Esophagus (tissue), 2 donors: ENCODE measurements at regions not wholly inside any gene's neighbourhood (a gene's known extent, or its start where the extent isn't known, plus 50 kb on each side); places are given as distances from the start of the nearest gene placed in this dataset.

Source experiments
- H3K27ac ChIP-seq, 2 donors: one replicate each; pipeline ENCODE4 v1.5.1; 2013; ENCODE audit warnings: low read depth in 2 of 2, mild to moderate bottlenecking in 2 of 2, inconsistent platforms in 1 of 2, low read length in 1 of 2, moderate library complexity in 1 of 2
- H3K27me3 ChIP-seq, 2 donors: one replicate each; pipeline ENCODE4 v1.6.1; 2013; ENCODE audit warnings: low read length in 2 of 2, control low read depth in 1 of 2, mild to moderate bottlenecking in 1 of 2; ENCODE audit not compliant: insufficient read depth in 2 of 2, control insufficient read depth in 1 of 2
- H3K36me3 ChIP-seq, 2 donors: one replicate each; pipeline ENCODE4 v1.6.1; 2013; ENCODE audit warnings: low read length in 1 of 2; ENCODE audit not compliant: control insufficient read depth in 2 of 2, insufficient read depth in 2 of 2
- H3K4me1 ChIP-seq, 2 donors: one replicate each; pipeline ENCODE4 v1.6.1; 2013; ENCODE audit warnings: low read length in 1 of 2; ENCODE audit not compliant: control insufficient read depth in 2 of 2, insufficient read depth in 2 of 2
- H3K4me3 ChIP-seq, 2 donors: one replicate each; pipeline ENCODE4 v1.5.1; 2013; ENCODE audit warnings: low read length in 2 of 2, mild to moderate bottlenecking in 2 of 2, low read depth in 1 of 2, moderate library complexity in 1 of 2
- H3K9me3 ChIP-seq, 2 donors: one replicate each; pipeline ENCODE4 v1.6.1; 2013; ENCODE audit warnings: mild to moderate bottlenecking in 2 of 2, low read depth in 1 of 2, low read length in 1 of 2, moderate library complexity in 1 of 2; ENCODE audit not compliant: control insufficient read depth in 2 of 2, insufficient read depth in 1 of 2
- WGBS, 2 donors: extraction: QIAGEN DNeasy Blood & Tissue Kit; methylation state at CpG; one replicate each; pipeline ENCODE4 v1.1.7; 2013; 5-methylcytosine and 5-hydroxymethylcytosine counted together
- donor health status: healthy with polysubstance abuse.
- donor health status: Bipolar disorder and iron deficiency.

DNA sequence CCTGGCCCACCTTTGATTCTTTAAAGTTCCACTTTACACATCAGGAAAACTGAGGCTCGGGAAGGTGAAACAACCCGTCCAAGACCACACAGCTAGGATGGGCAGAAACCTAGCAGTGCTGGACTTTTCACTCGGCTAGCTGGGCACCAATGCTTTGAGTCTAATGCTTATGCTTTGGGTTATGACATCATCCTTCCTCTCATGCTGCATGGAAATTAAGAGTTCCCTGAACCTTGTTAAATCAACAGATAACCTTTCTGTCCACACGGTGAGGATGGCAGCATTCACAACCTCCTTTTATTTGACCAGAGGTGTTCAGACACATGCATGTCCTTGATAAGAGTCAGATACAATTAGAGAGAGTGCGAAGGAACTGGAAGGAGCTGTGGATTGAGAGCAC, 138.4 kb downstream of the UQCRFS1 start:
- Histone ChIP-seq H3K27me3 (no peaks in the 10 kb centered on the region), H3K9me3 (peaks cover 0 to 2% of the 10 kb centered on the region in 2 donors), H3K27ac (no peak overlapping the region), H3K36me3 (no peaks in the 10 kb centered on the region), H3K4me3 (no peak overlapping the region), H3K4me1 (peaks cover 0 to 3% of the 10 kb centered on the region in 2 donors)
- WGBS, 2 donors = 83 to 89% methylated on average over 5 of the region's 5 CpGs

DNA sequence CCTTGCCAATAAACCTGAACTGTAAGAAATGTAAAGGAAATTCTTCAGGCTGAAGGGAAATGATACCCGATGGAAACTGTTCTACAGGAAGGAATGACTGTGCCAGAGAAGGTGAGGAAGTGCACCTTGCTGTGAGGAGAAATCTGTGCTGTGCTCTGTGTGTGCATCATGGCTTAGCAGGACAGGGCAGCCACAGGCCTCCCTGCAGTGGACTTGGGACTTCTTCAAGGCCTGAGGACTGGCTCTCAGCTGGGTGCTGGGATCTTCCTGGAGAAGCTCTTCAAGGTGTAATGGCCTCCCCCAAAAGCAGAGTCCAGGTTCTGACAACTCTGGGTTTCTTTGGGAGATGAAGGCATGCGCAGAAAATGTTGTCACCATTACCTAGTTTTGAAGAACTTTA, 145.1 kb downstream of the UQCRFS1 start:
- H3K36me3 ChIP-seq = no peaks in the 10 kb centered on the region
- no peak overlapping the region for H3K4me3 ChIP-seq
- H3K27me3 ChIP-seq = no peaks in the 10 kb centered on the region
- no peaks in the 10 kb centered on the region for H3K4me1 ChIP-seq
- H3K27ac ChIP-seq = no peak overlapping the region
- H3K9me3 ChIP-seq = no peaks in the 10 kb centered on the region
- WGBS, 2 donors = 84 to 87% methylated on average over 2 of the region's 2 CpGs

DNA sequence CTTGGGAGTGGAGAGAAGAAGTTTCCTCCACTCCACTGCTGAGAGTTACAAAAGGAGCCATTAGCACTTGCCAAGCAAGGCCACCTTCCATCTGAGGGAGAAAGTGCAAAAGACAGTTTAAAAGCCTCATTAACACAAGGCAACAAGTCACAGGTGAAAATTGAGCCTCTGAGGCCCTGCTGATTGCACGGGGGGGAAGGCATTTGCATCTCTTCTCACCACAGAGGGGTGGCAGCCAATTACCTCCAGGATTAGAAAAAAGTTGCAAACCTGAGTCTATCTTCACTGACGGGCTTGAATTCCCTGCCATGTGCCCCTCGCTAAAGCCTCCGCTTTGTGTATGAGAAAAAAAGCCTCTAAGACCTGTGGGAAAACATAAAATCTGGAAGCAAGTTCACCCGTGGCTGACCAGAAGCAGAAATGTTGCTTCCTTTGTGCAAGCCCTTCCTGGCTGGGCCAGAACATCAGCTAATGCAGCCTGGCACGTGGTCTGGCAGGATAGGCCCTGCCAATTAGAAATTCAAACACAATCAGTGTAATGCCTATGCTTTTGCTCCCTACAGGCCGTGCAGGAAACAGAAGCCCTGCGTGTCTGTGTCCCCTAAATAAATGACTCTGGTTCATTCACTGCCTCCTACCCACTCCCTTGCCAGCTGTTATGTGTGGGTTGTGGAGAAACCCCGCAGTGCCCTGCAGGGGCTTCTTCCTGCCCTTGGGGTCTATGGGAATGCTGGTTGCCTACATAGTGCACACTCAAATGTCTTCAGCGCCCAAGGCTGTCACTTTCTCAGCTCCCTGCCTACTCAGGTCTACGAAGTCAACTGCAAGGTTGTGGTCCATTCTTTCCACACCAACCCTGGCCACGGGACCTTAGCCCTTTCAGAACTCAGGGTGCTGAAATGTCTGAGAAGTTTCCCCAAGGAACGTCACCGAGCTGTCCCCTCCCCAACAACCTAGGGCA, 150.2 kb downstream of the UQCRFS1 start:
- no peaks in the 10 kb centered on the region for H3K4me1 ChIP-seq
- H3K36me3 ChIP-seq = no peaks in the 10 kb centered on the region
- H3K4me3 ChIP-seq = no peak overlapping the region
- H3K9me3 ChIP-seq = no peaks in the 10 kb centered on the region
- no peaks in the 10 kb centered on the region for H3K27me3 ChIP-seq
- no peak overlapping the region for H3K27ac ChIP-seq
- WGBS, 2 donors = 45 to 47% methylated on average over 14 of the region's 14 CpGs

DNA sequence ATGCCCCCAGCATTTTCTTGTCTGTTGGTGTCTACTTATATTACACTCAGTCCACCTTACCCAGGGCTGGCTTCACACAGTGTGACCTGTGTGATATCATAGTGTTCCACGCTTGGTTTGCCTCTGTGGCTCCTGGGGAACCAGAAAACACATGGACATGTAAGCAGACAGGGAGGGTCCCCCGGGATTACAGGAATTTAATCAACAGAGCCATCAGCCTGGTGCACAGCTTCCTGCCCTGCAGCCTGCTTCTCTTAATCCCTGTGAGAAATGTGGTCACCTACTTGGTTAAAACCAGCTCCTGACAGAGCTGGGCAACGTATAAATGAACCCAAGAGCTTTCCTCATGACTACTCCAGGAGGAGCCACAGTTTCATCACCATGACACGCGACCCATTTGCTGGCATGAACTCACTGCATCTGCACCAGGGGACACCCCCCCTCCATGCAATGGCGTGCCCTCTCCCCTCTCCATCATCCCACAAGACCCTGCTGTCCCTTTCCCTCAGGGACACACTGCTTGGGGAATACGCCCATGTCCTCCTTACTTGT, 152.1 kb downstream of the UQCRFS1 start:
- no peaks in the 10 kb centered on the region for H3K27me3 ChIP-seq
- no peaks in the 10 kb centered on the region for H3K36me3 ChIP-seq
- H3K4me1 ChIP-seq = no peaks in the 10 kb centered on the region
- no peak overlapping the region for H3K27ac ChIP-seq
- no peaks in the 10 kb centered on the region for H3K9me3 ChIP-seq
- 75 to 78% methylated on average over 7 of the region's 7 CpGs for WGBS, 2 donors
- no peak overlapping the region for H3K4me3 ChIP-seq

DNA sequence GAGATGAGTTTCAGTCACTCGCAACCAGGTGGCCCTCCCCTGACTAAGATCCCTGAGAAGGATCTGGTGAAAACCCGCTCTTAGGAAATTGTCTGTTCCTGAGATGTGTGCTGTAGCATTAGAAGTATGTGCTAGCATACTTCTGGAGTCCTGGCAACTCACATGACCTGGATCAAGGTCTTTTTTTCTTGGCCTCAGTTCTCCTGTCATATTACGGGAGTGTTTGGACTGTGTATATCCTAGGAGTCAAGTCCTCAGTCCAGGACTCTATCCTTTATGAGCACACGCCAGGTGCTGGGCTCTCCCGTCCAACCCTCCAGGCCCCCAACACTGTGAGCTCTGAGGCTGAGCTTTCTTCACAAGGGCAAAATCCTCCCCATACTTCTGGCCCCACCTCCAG, 156.4 kb downstream of the UQCRFS1 start:
- H3K27ac ChIP-seq = no peak overlapping the region
- no peak overlapping the region for H3K4me3 ChIP-seq
- no peaks in the 10 kb centered on the region for H3K36me3 ChIP-seq
- H3K4me1 ChIP-seq = no peaks in the 10 kb centered on the region
- no peaks in the 10 kb centered on the region for H3K27me3 ChIP-seq
- no peaks in the 10 kb centered on the region for H3K9me3 ChIP-seq
- 75 to 83% methylated on average over 5 of the region's 5 CpGs for WGBS, 2 donors

DNA sequence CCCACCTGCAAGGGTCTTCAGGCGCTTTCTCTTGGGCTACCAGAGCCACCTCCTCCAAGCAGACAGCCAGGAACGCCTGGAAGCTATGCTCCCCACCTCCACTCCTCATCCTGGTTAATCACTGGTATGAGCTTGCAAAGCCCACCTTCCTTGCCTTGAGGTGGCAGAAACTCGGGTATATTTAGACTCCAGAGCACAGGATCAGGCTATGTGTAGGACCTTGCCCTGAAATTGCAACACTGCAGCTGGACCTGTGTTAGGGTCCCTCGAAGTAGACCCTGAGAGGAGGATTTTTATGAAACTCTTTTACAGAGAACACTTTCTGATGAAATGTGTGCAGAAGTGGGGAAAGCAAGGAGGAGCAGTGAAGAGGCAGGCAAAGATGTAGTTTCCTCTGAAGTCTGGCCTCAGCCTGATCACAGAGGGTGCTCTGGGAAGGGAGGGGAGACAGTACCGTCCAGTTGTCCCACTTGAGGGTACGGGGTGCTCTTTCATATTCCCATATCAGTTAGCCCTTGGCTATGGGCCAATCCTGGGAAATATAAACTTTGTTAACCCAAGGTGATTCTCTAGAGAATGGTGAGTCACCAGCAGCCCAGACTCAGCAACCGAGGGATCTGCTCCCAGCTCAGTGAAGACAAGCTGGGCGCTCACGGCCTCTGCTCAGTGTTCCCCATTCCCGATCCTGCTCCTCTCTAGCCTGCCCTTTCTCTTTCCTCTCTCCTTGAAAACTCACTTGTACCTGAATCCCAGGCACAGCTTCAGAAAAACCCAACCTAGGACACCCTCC, 157.9 kb downstream of the UQCRFS1 start:
- Histone ChIP-seq H3K4me3 (no peak overlapping the region), H3K9me3 (no peaks in the 10 kb centered on the region), H3K27ac (no peak overlapping the region), H3K4me1 (no peaks in the 10 kb centered on the region), H3K27me3 (no peaks in the 10 kb centered on the region), H3K36me3 (no peaks in the 10 kb centered on the region)
- 52 to 72% methylated on average over 10 of the region's 10 CpGs for WGBS, 2 donors

DNA sequence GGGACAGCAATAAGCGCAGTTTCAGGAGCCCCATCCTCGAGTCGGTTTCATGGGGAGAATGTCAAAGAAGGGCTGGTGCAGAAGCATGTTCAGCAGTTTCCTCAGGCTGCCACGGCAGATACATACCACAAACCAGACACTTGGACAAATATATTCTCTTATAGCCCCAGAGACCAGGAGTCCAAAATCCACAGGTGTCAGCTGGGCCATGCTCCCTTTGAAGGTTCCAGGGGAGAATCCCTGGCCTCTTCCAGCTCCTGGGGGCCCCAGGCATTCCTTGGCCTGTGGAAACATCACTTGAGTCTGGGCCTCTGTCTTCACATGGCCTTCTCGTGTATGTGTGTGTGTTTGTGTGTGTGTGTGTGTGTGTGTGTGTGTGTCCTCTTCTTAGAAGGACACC, 164.1 kb downstream of the UQCRFS1 start:
- WGBS, 2 donors = 83 to 84% methylated on average over 5 of the region's 5 CpGs
- Histone ChIP-seq H3K36me3 (no peaks in the 10 kb centered on the region), H3K9me3 (no peaks in the 10 kb centered on the region), H3K27me3 (no peaks in the 10 kb centered on the region), H3K4me3 (no peak overlapping the region), H3K4me1 (no peaks in the 10 kb centered on the region), H3K27ac (no peak overlapping the region)

DNA sequence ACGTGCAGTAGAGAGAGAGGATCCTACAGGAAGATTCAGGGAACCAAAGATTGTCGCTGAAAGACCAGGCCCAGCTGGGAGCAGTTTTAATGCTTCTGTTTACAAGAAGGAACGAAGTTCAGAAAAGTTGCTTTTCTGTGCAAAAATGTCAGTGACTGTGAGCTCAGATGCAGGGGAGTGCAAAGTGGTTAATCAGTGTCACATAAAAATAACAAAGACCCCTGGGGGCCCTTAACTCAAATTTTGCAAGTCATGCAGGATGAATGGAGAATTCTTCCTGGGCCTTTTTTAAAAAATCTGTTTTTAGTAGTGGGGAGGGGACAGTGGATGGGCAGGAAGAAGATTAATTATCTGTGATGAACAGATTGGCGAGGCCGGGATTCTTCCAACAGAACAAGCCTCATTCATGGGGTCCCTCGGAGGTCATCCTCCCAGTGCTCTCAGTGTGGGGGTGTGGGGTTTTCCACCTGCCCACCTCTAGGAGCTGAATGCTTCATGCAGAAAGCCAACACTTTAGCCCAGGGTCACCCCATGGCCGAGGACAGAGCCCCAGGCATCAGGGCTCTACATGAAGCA, 167.2 kb downstream of the UQCRFS1 start:
- Histone ChIP-seq H3K4me3 (no peak overlapping the region), H3K27ac (no peak overlapping the region), H3K4me1 (no peaks in the 10 kb centered on the region), H3K36me3 (no peaks in the 10 kb centered on the region), H3K9me3 (no peaks in the 10 kb centered on the region), H3K27me3 (no peaks in the 10 kb centered on the region)
- 53 to 63% methylated on average over 7 of the region's 7 CpGs for WGBS, 2 donors

DNA sequence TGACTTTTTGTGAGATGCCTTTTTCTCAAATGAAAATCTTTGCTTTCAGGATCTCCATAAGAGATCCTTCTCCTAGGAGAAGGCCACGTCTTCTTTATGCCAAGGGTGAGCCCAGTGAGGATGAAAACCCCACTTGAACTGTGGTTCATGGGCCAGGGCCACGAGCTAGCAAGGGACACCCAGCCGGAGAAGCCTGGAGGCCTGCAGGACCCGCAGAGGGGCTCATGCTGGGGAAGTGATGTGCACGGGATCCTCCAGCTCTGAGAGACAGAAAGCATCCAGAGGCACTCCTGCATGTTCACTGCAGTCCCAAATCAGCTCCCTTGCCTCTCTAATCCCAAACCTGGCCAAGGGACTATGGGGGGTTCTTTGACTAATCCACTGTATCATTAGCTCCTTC, 168.9 kb downstream of the UQCRFS1 start:
- no peaks in the 10 kb centered on the region for H3K9me3 ChIP-seq
- WGBS, 2 donors = 82 to 85% methylated on average over 5 of the region's 5 CpGs
- H3K27me3 ChIP-seq = no peaks in the 10 kb centered on the region
- H3K4me3 ChIP-seq = no peak overlapping the region
- H3K4me1 ChIP-seq = no peaks in the 10 kb centered on the region
- no peaks in the 10 kb centered on the region for H3K36me3 ChIP-seq
- H3K27ac ChIP-seq = no peak overlapping the region
